ENCODE measurements at regions not wholly inside any gene's neighbourhood (a gene's known extent, or its start where the extent isn't known, plus 50 kb on each side); places are given as distances from the start of the nearest gene placed in this dataset.
A peak's percentile ranks its signal among the peaks of the same experiment; 100 is the strongest.

DNA sequence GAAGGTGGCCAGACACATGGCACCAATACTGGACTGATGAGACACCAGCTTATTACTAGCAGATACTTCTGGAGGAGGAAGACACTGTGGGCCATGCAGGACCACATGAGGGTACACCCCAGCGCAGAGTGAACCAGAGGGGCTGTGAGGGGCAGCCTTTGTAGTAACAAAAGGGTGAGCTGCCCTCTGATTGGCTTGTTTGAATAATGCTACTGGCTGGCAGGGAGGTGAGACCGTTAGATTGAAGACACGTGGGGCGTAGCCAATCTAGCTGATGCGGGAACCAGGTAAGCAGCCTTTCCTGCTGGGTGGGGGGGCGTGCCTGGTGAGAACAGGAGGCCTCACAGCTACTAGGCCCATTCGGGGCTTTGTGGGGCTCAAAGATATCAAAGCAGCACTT is 102.8 kb upstream of the SEC14L1 start:
- H3K4me3 Mint-ChIP-seq = no peak overlapping the region
- H3K4me2 ChIP-seq = no peak overlapping the region
- no peaks in the 10 kb centered on the region for H3K36me3 ChIP-seq
- no peaks in the 10 kb centered on the region for H3K9me3 ChIP-seq (ENCODE audit: low read depth)
- H3K9me3 Mint-ChIP-seq = no peaks in the 10 kb centered on the region
- TF ChIP-seq EZH2phosphoT487 (IDR thresholded peaks at IDR 0.05) = no peak
- no peak for TF ChIP-seq EZH2 (IDR thresholded peaks at IDR 0.05)
- TF ChIP-seq, protein P1, sequence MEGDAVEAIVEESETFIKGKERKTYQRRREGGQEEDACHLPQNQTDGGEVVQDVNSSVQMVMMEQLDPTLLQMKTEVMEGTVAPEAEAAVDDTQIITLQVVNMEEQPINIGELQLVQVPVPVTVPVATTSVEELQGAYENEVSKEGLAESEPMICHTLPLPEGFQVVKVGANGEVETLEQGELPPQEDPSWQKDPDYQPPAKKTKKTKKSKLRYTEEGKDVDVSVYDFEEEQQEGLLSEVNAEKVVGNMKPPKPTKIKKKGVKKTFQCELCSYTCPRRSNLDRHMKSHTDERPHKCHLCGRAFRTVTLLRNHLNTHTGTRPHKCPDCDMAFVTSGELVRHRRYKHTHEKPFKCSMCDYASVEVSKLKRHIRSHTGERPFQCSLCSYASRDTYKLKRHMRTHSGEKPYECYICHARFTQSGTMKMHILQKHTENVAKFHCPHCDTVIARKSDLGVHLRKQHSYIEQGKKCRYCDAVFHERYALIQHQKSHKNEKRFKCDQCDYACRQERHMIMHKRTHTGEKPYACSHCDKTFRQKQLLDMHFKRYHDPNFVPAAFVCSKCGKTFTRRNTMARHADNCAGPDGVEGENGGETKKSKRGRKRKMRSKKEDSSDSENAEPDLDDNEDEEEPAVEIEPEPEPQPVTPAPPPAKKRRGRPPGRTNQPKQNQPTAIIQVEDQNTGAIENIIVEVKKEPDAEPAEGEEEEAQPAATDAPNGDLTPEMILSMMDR (IDR thresholded peaks at IDR 0.05) = no peak
- H3K4me1 Mint-ChIP-seq = peaks cover 36% of the 10 kb centered on the region
- H3K27ac Mint-ChIP-seq = peak overlapping the region; percentile 74
- H3K27me3 ChIP-seq = no peaks in the 10 kb centered on the region
- no peaks in the 10 kb centered on the region for H3F3A ChIP-seq (ENCODE audit: low read depth)
- H3K9ac ChIP-seq = no peak overlapping the region
- no peak overlapping the region for H3K27ac ChIP-seq
- H3K4me1 ChIP-seq = no peaks in the 10 kb centered on the region
- H3K4me3 ChIP-seq = no peak overlapping the region
- H3K27me3 Mint-ChIP-seq (ENCODE audit: insufficient read depth, low read depth) = peaks cover 4% of the 10 kb centered on the region
- no peaks in the 10 kb centered on the region for H3K36me3 Mint-ChIP-seq
- H2AFZ ChIP-seq (replicated peaks) = no peak overlapping the region
- H3K79me2 ChIP-seq (ENCODE audit: low read depth) = no peaks in the 10 kb centered on the region
- no peaks in the 10 kb centered on the region for H4K20me1 ChIP-seq (ENCODE audit: low read depth)
- DNase-seq (ENCODE audit: low spot score) = no peak

DNA sequence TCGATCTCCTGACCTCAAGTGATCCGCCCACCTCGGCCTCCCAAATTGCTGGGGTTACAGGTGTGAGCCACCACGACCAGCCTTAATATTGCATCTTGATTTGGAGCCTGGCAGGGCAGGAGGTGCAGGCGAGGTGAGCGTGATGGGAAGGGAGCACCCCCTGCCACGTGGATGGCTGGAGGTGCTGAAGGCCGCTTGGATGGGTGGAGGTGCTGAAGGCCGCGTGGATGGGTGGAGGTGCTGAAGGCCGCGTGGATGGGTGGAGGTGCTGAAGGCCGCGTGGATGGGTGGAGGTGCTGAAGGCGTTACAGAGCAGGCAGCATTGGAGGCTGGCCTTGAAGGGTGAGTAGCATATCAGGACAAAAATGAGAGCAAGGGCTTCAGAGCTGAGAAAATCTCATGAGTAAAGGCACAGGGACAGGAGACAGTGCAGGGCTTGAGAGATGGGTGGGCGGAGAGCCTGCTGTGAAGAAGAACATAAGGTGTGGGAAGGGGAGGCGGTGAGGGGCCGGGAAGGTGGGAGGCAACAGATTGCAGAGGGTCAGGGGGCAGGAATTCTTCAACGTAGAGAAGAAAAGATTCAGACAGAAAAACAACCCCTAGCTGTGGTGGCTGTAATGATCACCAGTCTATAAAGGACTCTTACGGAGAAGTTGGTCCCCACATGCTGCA is 101.7 kb upstream of the SEC14L1 start:
- no peak overlapping the region for H3K27ac Mint-ChIP-seq
- no peaks in the 10 kb centered on the region for H3K36me3 Mint-ChIP-seq
- no peaks in the 10 kb centered on the region for H3K4me1 ChIP-seq
- no peak overlapping the region for H3K27ac ChIP-seq
- DNase-seq (ENCODE audit: low spot score) = no peak
- no peak overlapping the region for H3K4me2 ChIP-seq
- H3K9me3 Mint-ChIP-seq = no peaks in the 10 kb centered on the region
- no peaks in the 10 kb centered on the region for H3K36me3 ChIP-seq
- H3K4me1 Mint-ChIP-seq = peaks cover 39% of the 10 kb centered on the region
- no peaks in the 10 kb centered on the region for H3K79me2 ChIP-seq (ENCODE audit: low read depth)
- no peaks in the 10 kb centered on the region for H3F3A ChIP-seq (ENCODE audit: low read depth)
- H3K27me3 ChIP-seq = no peaks in the 10 kb centered on the region
- H3K4me3 ChIP-seq = no peak overlapping the region
- H3K4me3 Mint-ChIP-seq = no peak overlapping the region
- H4K20me1 ChIP-seq (ENCODE audit: low read depth) = no peaks in the 10 kb centered on the region
- H3K27me3 Mint-ChIP-seq (ENCODE audit: insufficient read depth, low read depth) = peaks cover 4% of the 10 kb centered on the region
- no peak overlapping the region for H2AFZ ChIP-seq (replicated peaks)
- H3K9ac ChIP-seq = no peak overlapping the region
- no peaks in the 10 kb centered on the region for H3K9me3 ChIP-seq (ENCODE audit: low read depth)
- TF ChIP-seq EZH2phosphoT487 (IDR thresholded peaks at IDR 0.05) (no peak), EZH2 (IDR thresholded peaks at IDR 0.05) (no peak)
- TF ChIP-seq, protein P1 (IDR thresholded peaks at IDR 0.05) = no peak

DNA sequence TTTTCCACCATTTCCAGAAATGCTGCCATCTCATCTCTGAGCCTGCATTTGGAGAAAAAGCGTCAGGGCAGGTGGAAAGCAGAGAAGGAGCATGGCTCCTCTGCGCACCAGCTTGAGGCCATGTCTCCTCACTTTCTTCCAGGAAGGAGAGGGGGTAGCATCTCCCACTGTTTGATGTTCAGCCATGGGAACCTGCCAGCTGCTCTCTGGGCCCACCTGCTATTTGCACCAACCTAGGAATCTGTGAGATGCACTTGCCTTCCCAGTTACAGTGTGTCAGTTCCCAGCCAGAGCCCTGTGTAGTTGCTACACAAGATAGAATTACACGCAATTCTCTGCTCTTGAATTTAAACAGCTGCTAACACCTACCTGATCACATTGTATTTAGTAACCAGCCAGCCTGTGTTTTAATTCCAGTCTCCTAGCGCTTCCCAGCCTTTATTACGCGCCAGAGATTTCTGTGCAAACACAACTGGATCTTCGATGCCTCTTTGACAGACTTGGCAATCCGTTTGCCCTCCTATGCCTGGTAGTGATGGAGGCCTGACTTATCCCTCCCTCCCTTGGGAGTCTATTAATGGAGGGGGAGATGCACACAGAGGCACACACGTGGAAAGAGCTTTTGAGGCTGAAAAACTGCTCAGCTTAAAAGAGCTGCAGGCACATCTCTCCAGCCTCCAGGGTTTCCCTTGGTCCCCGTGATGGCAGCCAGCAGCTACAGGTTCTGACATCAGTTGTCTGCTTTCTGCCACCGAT is 98.1 kb upstream of the SEC14L1 start:
- H3F3A ChIP-seq (ENCODE audit: low read depth) = no peaks in the 10 kb centered on the region
- H3K27ac Mint-ChIP-seq = peak overlapping the region; percentile 63

More for the DNA sequence above, 98.1 kb upstream of the SEC14L1 start:
- no peak overlapping the region for H3K4me3 ChIP-seq
- H3K27me3 ChIP-seq = no peaks in the 10 kb centered on the region
- H4K20me1 ChIP-seq (ENCODE audit: low read depth) = no peaks in the 10 kb centered on the region
- H2AFZ ChIP-seq (replicated peaks) = no peak overlapping the region
- no peaks in the 10 kb centered on the region for H3K36me3 ChIP-seq
- Mint-ChIP-seq H3K4me3 (no peak overlapping the region), H3K4me1 (peaks cover 23% of the 10 kb centered on the region), H3K36me3 (no peaks in the 10 kb centered on the region), H3K9me3 (no peaks in the 10 kb centered on the region), H3K27me3 (ENCODE audit: insufficient read depth, low read depth) (no peaks in the 10 kb centered on the region)
- no peak overlapping the region for H3K27ac ChIP-seq
- no peak overlapping the region for H3K4me2 ChIP-seq
- no peaks in the 10 kb centered on the region for H3K9me3 ChIP-seq (ENCODE audit: low read depth)
- no peaks in the 10 kb centered on the region for H3K4me1 ChIP-seq
- H3K9ac ChIP-seq = no peak overlapping the region
- no peaks in the 10 kb centered on the region for H3K79me2 ChIP-seq (ENCODE audit: low read depth)
- TF ChIP-seq EZH2 (IDR thresholded peaks at IDR 0.05) (no peak), EZH2phosphoT487 (IDR thresholded peaks at IDR 0.05) (no peak)
- TF ChIP-seq, protein P1 (IDR thresholded peaks at IDR 0.05) = no peak
- no peak for DNase-seq (ENCODE audit: low spot score)

All from neural progenitor cell (in vitro differentiated cells).